HepG2 (cell line): ENCODE measurements at regions not wholly inside any gene's neighbourhood (a gene's known extent, or its start where the extent isn't known, plus 50 kb on each side); places are given as distances from the start of the nearest gene placed in this dataset.
A peak's percentile ranks its signal among the peaks of the same experiment; 100 is the strongest.

Source experiments
- IKZF1 ChIP-seq: fragments of 450-650 bp; IDR thresholded peaks from 2 replicates; pipeline ENCODE4 v1.7.1; 2016
- KAT7 ChIP-seq: IDR thresholded peaks from 2 replicates; pipeline ENCODE4 v1.6.1; 2018; ENCODE audit warnings: borderline replicate concordance, missing compliant biosample characterization
- NBN ChIP-seq: fragments of 450-650 bp; conservative IDR thresholded peaks from 2 replicates; pipeline ENCODE4 v1.6.1; 2017
- PRPF4 ChIP-seq: fragments of 200-400 bp; formaldehyde crosslinking; IDR thresholded peaks from 2 replicates; pipeline ENCODE4 v1.6.1; 2016; ENCODE audit warnings: low read length, low read depth; ENCODE audit not compliant: poor library complexity, severe bottlenecking
- TP53 ChIP-seq: sonication (generic); formaldehyde crosslinking; conservative IDR thresholded peaks from 2 replicates; pipeline ENCODE4 v1.4.0; 2020; ENCODE audit warnings: missing genetic modification reagents
- ZBED4 ChIP-seq: sonication (generic); formaldehyde crosslinking; IDR thresholded peaks from 2 replicates; pipeline ENCODE4 v1.4.0; 2020; ENCODE audit warnings: missing genetic modification reagents, borderline replicate concordance
- ZC3H13 ChIP-seq: sonication (generic); formaldehyde crosslinking; IDR thresholded peaks from 2 replicates; pipeline ENCODE4 v1.8.1; 2023; ENCODE audit warnings: mild to moderate bottlenecking, missing genetic modification reagents, moderate library complexity
- ZNF124 ChIP-seq: sonication (generic); formaldehyde crosslinking; IDR thresholded peaks from 2 replicates; pipeline ENCODE4 v1.4.0; 2020; ENCODE audit warnings: missing genetic modification reagents
- ZNF232 ChIP-seq: sonication (generic); formaldehyde crosslinking; IDR thresholded peaks from 2 replicates; pipeline ENCODE4 v1.4.0; 2020; ENCODE audit warnings: missing genetic modification reagents, borderline replicate concordance
- ZNF337 ChIP-seq: sonication (generic); formaldehyde crosslinking; IDR thresholded peaks from 2 replicates; pipeline ENCODE4 v1.5.1; 2020; ENCODE audit warnings: missing genetic modification reagents, low read depth, mild to moderate bottlenecking, borderline replicate concordance
- TF ChIP-seq, protein P1 (sequence below): sonication (generic); formaldehyde crosslinking; conservative IDR thresholded peaks from 2 replicates; pipeline ENCODE4 v1.4.0; 2020; ENCODE audit warnings: mild to moderate bottlenecking, missing genetic modification reagents, moderate library complexity
- TF ChIP-seq, protein P2 (sequence below): fragments of 450-650 bp; IDR thresholded peaks from 2 replicates; pipeline ENCODE4 v1.6.1; 2017; ENCODE audit warnings: mild to moderate bottlenecking
- TF ChIP-seq, protein P3 (sequence below): sonication (generic); formaldehyde crosslinking; IDR thresholded peaks from 2 replicates; pipeline ENCODE4 v1.9.0; 2021; ENCODE audit warnings: missing genetic modification reagents, mild to moderate bottlenecking, borderline replicate concordance
- TF ChIP-seq, protein P4 (sequence below): sonication (generic); formaldehyde crosslinking; IDR thresholded peaks from 2 replicates; pipeline ENCODE4 v1.4.0; 2020; ENCODE audit warnings: missing genetic modification reagents

- TF ChIP-seq, protein P1, sequence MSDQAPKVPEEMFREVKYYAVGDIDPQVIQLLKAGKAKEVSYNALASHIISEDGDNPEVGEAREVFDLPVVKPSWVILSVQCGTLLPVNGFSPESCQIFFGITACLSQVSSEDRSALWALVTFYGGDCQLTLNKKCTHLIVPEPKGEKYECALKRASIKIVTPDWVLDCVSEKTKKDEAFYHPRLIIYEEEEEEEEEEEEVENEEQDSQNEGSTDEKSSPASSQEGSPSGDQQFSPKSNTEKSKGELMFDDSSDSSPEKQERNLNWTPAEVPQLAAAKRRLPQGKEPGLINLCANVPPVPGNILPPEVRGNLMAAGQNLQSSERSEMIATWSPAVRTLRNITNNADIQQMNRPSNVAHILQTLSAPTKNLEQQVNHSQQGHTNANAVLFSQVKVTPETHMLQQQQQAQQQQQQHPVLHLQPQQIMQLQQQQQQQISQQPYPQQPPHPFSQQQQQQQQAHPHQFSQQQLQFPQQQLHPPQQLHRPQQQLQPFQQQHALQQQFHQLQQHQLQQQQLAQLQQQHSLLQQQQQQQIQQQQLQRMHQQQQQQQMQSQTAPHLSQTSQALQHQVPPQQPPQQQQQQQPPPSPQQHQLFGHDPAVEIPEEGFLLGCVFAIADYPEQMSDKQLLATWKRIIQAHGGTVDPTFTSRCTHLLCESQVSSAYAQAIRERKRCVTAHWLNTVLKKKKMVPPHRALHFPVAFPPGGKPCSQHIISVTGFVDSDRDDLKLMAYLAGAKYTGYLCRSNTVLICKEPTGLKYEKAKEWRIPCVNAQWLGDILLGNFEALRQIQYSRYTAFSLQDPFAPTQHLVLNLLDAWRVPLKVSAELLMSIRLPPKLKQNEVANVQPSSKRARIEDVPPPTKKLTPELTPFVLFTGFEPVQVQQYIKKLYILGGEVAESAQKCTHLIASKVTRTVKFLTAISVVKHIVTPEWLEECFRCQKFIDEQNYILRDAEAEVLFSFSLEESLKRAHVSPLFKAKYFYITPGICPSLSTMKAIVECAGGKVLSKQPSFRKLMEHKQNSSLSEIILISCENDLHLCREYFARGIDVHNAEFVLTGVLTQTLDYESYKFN (CRISPR knock-in tag), result 0 out of 2 replicates have a peak, but pooled peaks have one; percentile 37
- TF ChIP-seq ZNF124 (CRISPR knock-in tag) (no peak), TP53 (CRISPR knock-in tag) (no peak), KAT7 (no peak), ZNF232 (CRISPR knock-in tag) (no peak), ZC3H13 (CRISPR knock-in tag) (no peak), IKZF1 (no peak), PRPF4 (no peak), ZBED4 (CRISPR knock-in tag) (no peak), ZNF337 (CRISPR knock-in tag) (no peak), NBN (no peak)
- TF ChIP-seq, protein P2, sequence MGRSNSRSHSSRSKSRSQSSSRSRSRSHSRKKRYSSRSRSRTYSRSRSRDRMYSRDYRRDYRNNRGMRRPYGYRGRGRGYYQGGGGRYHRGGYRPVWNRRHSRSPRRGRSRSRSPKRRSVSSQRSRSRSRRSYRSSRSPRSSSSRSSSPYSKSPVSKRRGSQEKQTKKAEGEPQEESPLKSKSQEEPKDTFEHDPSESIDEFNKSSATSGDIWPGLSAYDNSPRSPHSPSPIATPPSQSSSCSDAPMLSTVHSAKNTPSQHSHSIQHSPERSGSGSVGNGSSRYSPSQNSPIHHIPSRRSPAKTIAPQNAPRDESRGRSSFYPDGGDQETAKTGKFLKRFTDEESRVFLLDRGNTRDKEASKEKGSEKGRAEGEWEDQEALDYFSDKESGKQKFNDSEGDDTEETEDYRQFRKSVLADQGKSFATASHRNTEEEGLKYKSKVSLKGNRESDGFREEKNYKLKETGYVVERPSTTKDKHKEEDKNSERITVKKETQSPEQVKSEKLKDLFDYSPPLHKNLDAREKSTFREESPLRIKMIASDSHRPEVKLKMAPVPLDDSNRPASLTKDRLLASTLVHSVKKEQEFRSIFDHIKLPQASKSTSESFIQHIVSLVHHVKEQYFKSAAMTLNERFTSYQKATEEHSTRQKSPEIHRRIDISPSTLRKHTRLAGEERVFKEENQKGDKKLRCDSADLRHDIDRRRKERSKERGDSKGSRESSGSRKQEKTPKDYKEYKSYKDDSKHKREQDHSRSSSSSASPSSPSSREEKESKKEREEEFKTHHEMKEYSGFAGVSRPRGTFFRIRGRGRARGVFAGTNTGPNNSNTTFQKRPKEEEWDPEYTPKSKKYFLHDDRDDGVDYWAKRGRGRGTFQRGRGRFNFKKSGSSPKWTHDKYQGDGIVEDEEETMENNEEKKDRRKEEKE, result no peak
- TF ChIP-seq, protein P3, sequence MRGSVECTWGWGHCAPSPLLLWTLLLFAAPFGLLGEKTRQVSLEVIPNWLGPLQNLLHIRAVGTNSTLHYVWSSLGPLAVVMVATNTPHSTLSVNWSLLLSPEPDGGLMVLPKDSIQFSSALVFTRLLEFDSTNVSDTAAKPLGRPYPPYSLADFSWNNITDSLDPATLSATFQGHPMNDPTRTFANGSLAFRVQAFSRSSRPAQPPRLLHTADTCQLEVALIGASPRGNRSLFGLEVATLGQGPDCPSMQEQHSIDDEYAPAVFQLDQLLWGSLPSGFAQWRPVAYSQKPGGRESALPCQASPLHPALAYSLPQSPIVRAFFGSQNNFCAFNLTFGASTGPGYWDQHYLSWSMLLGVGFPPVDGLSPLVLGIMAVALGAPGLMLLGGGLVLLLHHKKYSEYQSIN (CRISPR knock-in tag), result no peak
- TF ChIP-seq, protein P4, sequence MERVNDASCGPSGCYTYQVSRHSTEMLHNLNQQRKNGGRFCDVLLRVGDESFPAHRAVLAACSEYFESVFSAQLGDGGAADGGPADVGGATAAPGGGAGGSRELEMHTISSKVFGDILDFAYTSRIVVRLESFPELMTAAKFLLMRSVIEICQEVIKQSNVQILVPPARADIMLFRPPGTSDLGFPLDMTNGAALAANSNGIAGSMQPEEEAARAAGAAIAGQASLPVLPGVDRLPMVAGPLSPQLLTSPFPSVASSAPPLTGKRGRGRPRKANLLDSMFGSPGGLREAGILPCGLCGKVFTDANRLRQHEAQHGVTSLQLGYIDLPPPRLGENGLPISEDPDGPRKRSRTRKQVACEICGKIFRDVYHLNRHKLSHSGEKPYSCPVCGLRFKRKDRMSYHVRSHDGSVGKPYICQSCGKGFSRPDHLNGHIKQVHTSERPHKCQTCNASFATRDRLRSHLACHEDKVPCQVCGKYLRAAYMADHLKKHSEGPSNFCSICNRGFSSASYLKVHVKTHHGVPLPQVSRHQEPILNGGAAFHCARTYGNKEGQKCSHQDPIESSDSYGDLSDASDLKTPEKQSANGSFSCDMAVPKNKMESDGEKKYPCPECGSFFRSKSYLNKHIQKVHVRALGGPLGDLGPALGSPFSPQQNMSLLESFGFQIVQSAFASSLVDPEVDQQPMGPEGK (CRISPR knock-in tag), result no peak
Measured at GRCh38 chr14:71659159-71659558, 273.1 kb upstream of the RGS6 start (continued).
